ENCODE measurements at regions not wholly inside any gene's neighbourhood (a gene's known extent, or its start where the extent isn't known, plus 50 kb on each side); places are given as distances from the start of the nearest gene placed in this dataset.

- Histone ChIP-seq H2AFZ (ENCODE audit: insufficient read depth, low read depth, low read length, poor library complexity, severe bottlenecking) (no peak overlapping the region), H3K4me2 (replicated peaks; ENCODE audit: low read depth, low read length, poor library complexity, severe bottlenecking) (no peak overlapping the region), H3K27me3 (replicated peaks in 1 of 4; ENCODE audit: control extremely low read depth in 1 of 4, control insufficient read depth in 3 of 4, insufficient read depth in 4 of 4, low read length in 3 of 4) (no peaks in the 10 kb centered on the region), H4K20me1 (ENCODE audit: control insufficient read depth, insufficient read depth, low read length, poor library complexity, severe bottlenecking) (no peaks in the 10 kb centered on the region), H3K27ac (ENCODE audit: low read length in 2 of 2) (no peak overlapping the region), H3K79me2 (ENCODE audit: control insufficient read depth, insufficient read depth, low read length) (no peaks in the 10 kb centered on the region), H3K4me3 (ENCODE audit: control extremely low read depth in 1 of 5, extremely low read depth in 1 of 5, insufficient read depth in 1 of 5, low read depth in 2 of 5, low read length in 4 of 5) (no peak overlapping the region), H3K4me1 (ENCODE audit: control insufficient read depth in 2 of 2, insufficient read depth in 2 of 2, low read length in 2 of 2) (peaks cover 11 to 14% of the 10 kb centered on the region in 2 donors), H3K9ac (ENCODE audit: low read length) (no peak overlapping the region), H3K36me3 (replicated peaks in 1 of 2; ENCODE audit: control extremely low read depth in 1 of 2, control insufficient read depth in 1 of 2, extremely low read depth in 1 of 2, insufficient read depth in 2 of 2, low read length in 1 of 2) (peaks cover 0 to 56% of the 10 kb centered on the region in 2 experiments), H3K9me3 (ENCODE audit: control extremely low read depth in 1 of 3, control insufficient read depth in 2 of 3, insufficient read depth in 1 of 3, low read length in 2 of 3) (no peaks in the 10 kb centered on the region)
- 88% methylated on average over 1 of the region's 2 CpGs for WGBS (ENCODE audit: insufficient coverage)
- ChIA-PET CTCF (no interaction called here), POLR2A (no interaction called here)
- intact Hi-C loops (cut with micrococcal nuclease) = no loop called here
- no peaks in the 10 kb centered on the region for H3K9me3 Mint-ChIP-seq (ENCODE audit: insufficient read depth)
- peaks cover 22% of the 10 kb centered on the region for H3K4me1 Mint-ChIP-seq
- no peak for ATAC-seq (ENCODE audit: low read depth)
- no peak overlapping the region for H3K4me3 Mint-ChIP-seq
- H3K27ac Mint-ChIP-seq = no peak overlapping the region
- TF ChIP-seq EZH2 (IDR thresholded peaks at IDR 0.05; ENCODE audit: borderline replicate concordance, insufficient read depth, low read depth, low read length, poor library complexity, severe bottlenecking) = no peak
- no peak for TF ChIP-seq CTCF (IDR thresholded peaks at IDR 0.05)
- DNase-seq = no peak
- H3K27me3 Mint-ChIP-seq = no peaks in the 10 kb centered on the region
Observed at GRCh38 chr6:25107218-25107617, 171.5 kb upstream of the RIPOR2 start.

- WGBS (ENCODE audit: insufficient coverage) = no CpG with 5 or more reads among the region's 1 CpG
- no peak overlapping the region for H3K9ac ChIP-seq (ENCODE audit: low read length)
- ChIA-PET POLR2A (no interaction called here), CTCF (no interaction called here)
- intact Hi-C loops (cut with micrococcal nuclease) = no loop called here
- H3K4me3 Mint-ChIP-seq = no peak overlapping the region
- peaks cover 14% of the 10 kb centered on the region for H3K4me1 Mint-ChIP-seq
- no peaks in the 10 kb centered on the region for H3K9me3 ChIP-seq (ENCODE audit: control extremely low read depth in 1 of 3, control insufficient read depth in 2 of 3, insufficient read depth in 1 of 3, low read length in 2 of 3)
- H3K4me3 ChIP-seq (ENCODE audit: control extremely low read depth in 1 of 5, extremely low read depth in 1 of 5, insufficient read depth in 1 of 5, low read depth in 2 of 5, low read length in 4 of 5) = no peak overlapping the region
- no peaks in the 10 kb centered on the region for H3K27me3 ChIP-seq (replicated peaks in 1 of 4; ENCODE audit: control extremely low read depth in 1 of 4, control insufficient read depth in 3 of 4, insufficient read depth in 4 of 4, low read length in 3 of 4)
- H3K27me3 Mint-ChIP-seq = no peaks in the 10 kb centered on the region
- H3K79me2 ChIP-seq (ENCODE audit: control insufficient read depth, insufficient read depth, low read length) = no peaks in the 10 kb centered on the region
- no peak overlapping the region for H2AFZ ChIP-seq (ENCODE audit: insufficient read depth, low read depth, low read length, poor library complexity, severe bottlenecking)
- no peak overlapping the region for H3K27ac ChIP-seq (ENCODE audit: low read length in 2 of 2)
- DNase-seq (no peak), ATAC-seq (ENCODE audit: low read depth) (no peak)
- H3K4me1 ChIP-seq (ENCODE audit: control insufficient read depth in 2 of 2, insufficient read depth in 2 of 2, low read length in 2 of 2) = peaks cover 6 to 8% of the 10 kb centered on the region in 2 donors
- H3K9me3 Mint-ChIP-seq (ENCODE audit: insufficient read depth) = no peaks in the 10 kb centered on the region
- peaks cover 3 to 71% of the 10 kb centered on the region in 2 experiments for H3K36me3 ChIP-seq (replicated peaks in 1 of 2; ENCODE audit: control extremely low read depth in 1 of 2, control insufficient read depth in 1 of 2, extremely low read depth in 1 of 2, insufficient read depth in 2 of 2, low read length in 1 of 2)
- TF ChIP-seq EZH2 (IDR thresholded peaks at IDR 0.05; ENCODE audit: borderline replicate concordance, insufficient read depth, low read depth, low read length, poor library complexity, severe bottlenecking) = no peak
- no peak overlapping the region for H3K4me2 ChIP-seq (replicated peaks; ENCODE audit: low read depth, low read length, poor library complexity, severe bottlenecking)
- H4K20me1 ChIP-seq (ENCODE audit: control insufficient read depth, insufficient read depth, low read length, poor library complexity, severe bottlenecking) = peaks cover 6% of the 10 kb centered on the region
- H3K27ac Mint-ChIP-seq = no peak overlapping the region
Observed at GRCh38 chr6:25111782-25112181, 167.4 kb upstream of the CARMIL1 start.
